Heart right ventricle (tissue), 16 donors: ENCODE measurements at regions not wholly inside any gene's neighbourhood (a gene's known extent, or its start where the extent isn't known, plus 50 kb on each side); places are given as distances from the start of the nearest gene placed in this dataset.

Experiments used
- ATAC-seq, 8 donors: fragments of 200-7000 bp; cut with Tn5 transposase; one replicate each; pipeline ENCODE4 v1.9.1; 2020; ENCODE audit warnings: mild to moderate bottlenecking in 8 of 8, moderate library complexity in 8 of 8, moderate number of reproducible peaks in 1 of 8
- DNase-seq, 2 donors: peaks; one replicate each; pipeline ENCODE4 v3.0.0-alpha.2; 2020
- H3K27ac ChIP-seq, 10 donors: fragments of 200-600 bp; sonication (generic) in 2 of 10; one replicate each; pipeline versions ENCODE4 v1.5.0 to v1.8.0; 2020 to 2022; ENCODE audit warnings: mild to moderate bottlenecking in 3 of 10
- H3K27me3 ChIP-seq, 7 donors: fragments of 200-600 bp; one replicate each; pipeline ENCODE4 v1.8.0; 2021 to 2022; ENCODE audit warnings: mild to moderate bottlenecking in 2 of 7
- H3K36me3 ChIP-seq, 9 donors: fragments of 200-600 bp; sonication (generic) in 1 of 9; one replicate each; pipeline versions ENCODE4 v1.5.0 to v1.8.0; 2020 to 2022; ENCODE audit warnings: mild to moderate bottlenecking in 2 of 9
- H3K4me1 ChIP-seq, 9 donors: fragments of 200-600 bp; sonication (generic) in 1 of 9; one replicate each; pipeline versions ENCODE4 v1.5.0 to v1.8.0; 2020 to 2022; ENCODE audit warnings: mild to moderate bottlenecking in 4 of 9
- H3K4me3 ChIP-seq, 10 donors: fragments of 200-600 bp; sonication (generic) in 2 of 10; one replicate each; pipeline versions ENCODE4 v1.5.0 to v1.8.0; 2020 to 2022; ENCODE audit warnings: mild to moderate bottlenecking in 7 of 10, moderate library complexity in 2 of 10
- H3K9me3 ChIP-seq, 11 donors: fragments of 200-600 bp in 10 of 11; sonication (generic) in 2 of 11; one replicate each; pipeline versions ENCODE4 v1.5.0 to v1.8.0; 2013 to 2022; ENCODE audit warnings: mild to moderate bottlenecking in 2 of 11, control low read depth in 1 of 11, moderate library complexity in 1 of 11
- WGBS, 2 donors: extraction: QIAGEN DNeasy Blood & Tissue Kit; methylation state at CpG; one replicate each; pipeline ENCODE4 v1.1.7; 2013; ENCODE audit warnings: inconsistent platforms in 1 of 2; 5-methylcytosine and 5-hydroxymethylcytosine counted together
- intact Hi-C, 10 donors: fragments of 100-400 bp; cut with DNase I; formaldehyde crosslinking; loops; one replicate each; pipeline versions ENCODE4 v1.11.1 to v1.14.2; 2022
- TF ChIP-seq, protein P1 (sequence below), 9 donors: fragments of 200-600 bp; sonication (generic) in 2 of 9; IDR thresholded peaks; one replicate each; pipeline versions ENCODE4 v1.5.0 to v1.8.0; 2021 to 2022; ENCODE audit warnings: antibody characterized with exemption in 9 of 9, mild to moderate bottlenecking in 5 of 9, moderate library complexity in 1 of 9
- donor health status: Arrhythmogenic right ventricular cardiomyopathy.
- donor health status: ischemic (EF 13 %, LVEDD 7.1; RV severe dilation, severe dysfunction).
- donor health status: healthy with polysubstance abuse.
- donor health status: DM: no; HTN: yes; CAD: no.
- donor health status: DM: no; HTN: no; CAD: no.
- donor health status: ischemic (EF 25% LVEDD 6.9; RV normal size, moderate dysfunction).
- donor health status: ischemic (EF 25% LVEDD 5.7; RV mildly dilated, moderate dysfunction).
- donor health status: healthy.
- donor health status: DM: yes; HTN: yes; CAD: no.
- donor health status: Ischemic cardiomyopathy.
- donor health status: ischemic (EF 35%, LVEDD 5.7; RV mildly dilated, moderate dysfunction).
- donor health status: nonischemic (EF 11% LVEDD 7.7; RV severe dilation, severe dysfunction).
- donor health status: DM: yes; HTN: yes; CAD: no.
- donor health status: PGD.
- donor health status: ischemic (EF 29% LVEDD 5.4; RV normal size, mild dysfunction).
- donor health status: nonischemic (EF 23%, LVEDD 6.1; RV moderate dilation, normal function).

DNA sequence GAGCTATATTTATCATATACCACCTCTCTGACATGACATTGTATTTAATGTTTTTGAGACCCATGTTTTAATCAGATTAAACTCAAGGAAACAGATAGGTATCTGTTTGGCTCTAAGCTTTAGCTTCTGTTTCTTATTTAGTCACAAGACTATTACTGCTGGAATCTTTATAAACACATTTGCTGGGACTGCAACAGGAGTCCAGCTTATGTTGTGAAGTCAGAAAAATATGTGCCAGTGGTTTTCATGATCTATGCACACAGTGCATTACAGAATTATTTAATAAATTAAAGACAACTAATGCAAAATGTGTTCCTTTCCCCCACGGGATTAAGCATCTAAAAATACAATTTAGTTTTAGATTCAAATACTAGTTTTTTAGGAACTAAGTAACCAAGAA, 338.9 kb downstream of the ZEB2 start:
- intact Hi-C loops = no loop called here
- H3K4me1 ChIP-seq = peaks cover 0 to 7% (median 0%) of the 10 kb centered on the region in 9 donors
- 64 to 72% methylated on average over 1 of the region's 1 CpG for WGBS, 2 donors

DNA sequence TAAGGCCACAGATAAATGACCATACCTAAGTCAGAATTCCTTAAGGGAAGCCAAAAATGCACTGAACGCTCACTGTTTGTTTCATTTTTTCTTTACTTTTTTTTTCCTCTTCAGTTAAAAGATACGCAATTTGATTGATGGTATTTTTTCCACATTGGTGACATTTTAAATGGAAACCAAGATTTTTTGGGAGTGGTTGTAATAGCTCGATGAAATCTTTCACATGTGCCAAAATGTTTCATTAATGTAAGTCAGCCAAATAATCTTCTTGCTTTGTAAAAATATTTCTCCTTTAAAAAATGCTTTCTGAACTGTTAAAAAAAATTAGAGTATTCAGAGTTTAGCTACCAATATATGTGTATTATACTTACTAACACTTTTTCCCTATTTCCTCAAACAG, 339.8 kb downstream of the ZEB2 start:
- WGBS, 2 donors = 74 to 83% methylated on average over 3 of the region's 3 CpGs
- no peak overlapping the region for H3K27ac ChIP-seq
- no peak for DNase-seq

More for the DNA sequence above, 338.9 kb downstream of the ZEB2 start:
- H3K27ac ChIP-seq = no peak overlapping the region
- DNase-seq (no peak), ATAC-seq (no peak)
- no peak overlapping the region for H3K4me3 ChIP-seq
- no peaks in the 10 kb centered on the region for H3K27me3 ChIP-seq
- TF ChIP-seq, protein P1, sequence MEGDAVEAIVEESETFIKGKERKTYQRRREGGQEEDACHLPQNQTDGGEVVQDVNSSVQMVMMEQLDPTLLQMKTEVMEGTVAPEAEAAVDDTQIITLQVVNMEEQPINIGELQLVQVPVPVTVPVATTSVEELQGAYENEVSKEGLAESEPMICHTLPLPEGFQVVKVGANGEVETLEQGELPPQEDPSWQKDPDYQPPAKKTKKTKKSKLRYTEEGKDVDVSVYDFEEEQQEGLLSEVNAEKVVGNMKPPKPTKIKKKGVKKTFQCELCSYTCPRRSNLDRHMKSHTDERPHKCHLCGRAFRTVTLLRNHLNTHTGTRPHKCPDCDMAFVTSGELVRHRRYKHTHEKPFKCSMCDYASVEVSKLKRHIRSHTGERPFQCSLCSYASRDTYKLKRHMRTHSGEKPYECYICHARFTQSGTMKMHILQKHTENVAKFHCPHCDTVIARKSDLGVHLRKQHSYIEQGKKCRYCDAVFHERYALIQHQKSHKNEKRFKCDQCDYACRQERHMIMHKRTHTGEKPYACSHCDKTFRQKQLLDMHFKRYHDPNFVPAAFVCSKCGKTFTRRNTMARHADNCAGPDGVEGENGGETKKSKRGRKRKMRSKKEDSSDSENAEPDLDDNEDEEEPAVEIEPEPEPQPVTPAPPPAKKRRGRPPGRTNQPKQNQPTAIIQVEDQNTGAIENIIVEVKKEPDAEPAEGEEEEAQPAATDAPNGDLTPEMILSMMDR (IDR thresholded peaks at IDR 0.05) = no peak
- peaks cover 0 to 7% (median 0%) of the 10 kb centered on the region in 9 donors for H3K36me3 ChIP-seq
- H3K9me3 ChIP-seq = peaks cover 0 to 2% (median 0%) of the 10 kb centered on the region in 11 donors

DNA sequence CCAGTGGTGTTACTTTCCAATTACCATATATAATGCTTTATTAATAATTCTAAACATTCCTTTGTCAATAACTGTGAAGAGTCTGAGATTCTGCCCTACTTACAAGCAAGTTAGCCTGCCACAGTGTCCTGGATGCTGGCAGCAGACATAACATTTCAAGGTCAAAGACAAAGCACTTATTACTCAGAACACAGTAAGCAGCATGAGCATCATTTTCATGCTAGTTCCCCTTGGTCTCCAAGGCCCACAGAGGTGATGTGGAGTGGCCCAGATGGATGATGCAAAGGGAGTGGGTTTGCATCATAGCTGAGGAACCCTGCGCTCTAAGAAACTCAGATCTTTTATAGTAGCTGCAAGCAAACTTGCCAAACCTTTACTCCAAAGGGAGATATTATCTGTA, 349.7 kb downstream of the ZEB2 start:
- 90 to 100% methylated on average over 1 of the region's 1 CpG for WGBS, 2 donors
- intact Hi-C loops = no loop called here
- no peak for DNase-seq

More for the DNA sequence above, 339.8 kb downstream of the ZEB2 start:
- Histone ChIP-seq H3K36me3 (peaks cover 0 to 7% (median 0%) of the 10 kb centered on the region in 9 donors), H3K4me3 (no peak overlapping the region), H3K4me1 (peaks cover 0 to 7% (median 0%) of the 10 kb centered on the region in 9 donors), H3K27me3 (no peaks in the 10 kb centered on the region), H3K9me3 (peaks cover 0 to 2% (median 0%) of the 10 kb centered on the region in 11 donors)
- TF ChIP-seq, protein P1 (IDR thresholded peaks at IDR 0.05) = no peak
- ATAC-seq = no peak
- intact Hi-C loops = no loop called here

DNA sequence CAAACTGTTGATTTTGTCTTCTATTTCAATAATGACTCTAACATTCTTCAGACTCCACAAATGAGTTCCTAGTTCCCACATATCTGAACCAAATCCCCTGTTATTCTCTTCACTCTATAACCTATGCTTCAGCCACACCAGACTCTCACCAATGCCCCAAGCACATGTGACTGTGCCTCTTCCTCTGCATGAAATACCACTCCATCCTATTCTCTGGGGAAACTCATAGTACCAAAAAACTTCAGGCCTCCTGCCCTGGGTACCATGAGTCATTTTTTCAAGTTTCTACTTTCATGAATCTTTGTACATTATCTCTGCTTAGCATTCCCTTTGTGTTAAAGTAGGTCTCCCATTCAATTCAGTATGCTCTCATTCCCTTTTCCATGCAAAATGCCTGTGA, 353.2 kb downstream of the ZEB2 start:
- no peak for ATAC-seq
- TF ChIP-seq, protein P1 (IDR thresholded peaks at IDR 0.05) = no peak
- DNase-seq = no peak
- no peaks in the 10 kb centered on the region for H3K27me3 ChIP-seq
- intact Hi-C loops = loop anchor here in 2 of 10 donors (10.0 kb wide), 1 partner anchor 348 kb away; no protein-coding TSS in a partner anchor
- H3K9me3 ChIP-seq = no peaks in the 10 kb centered on the region
- no peaks in the 10 kb centered on the region for H3K4me1 ChIP-seq
- H3K4me3 ChIP-seq = no peak overlapping the region
- no peak overlapping the region for H3K27ac ChIP-seq
- H3K36me3 ChIP-seq = no peaks in the 10 kb centered on the region

More for the DNA sequence above, 349.7 kb downstream of the ZEB2 start:
- Histone ChIP-seq H3K27ac (no peak overlapping the region), H3K4me1 (no peaks in the 10 kb centered on the region), H3K27me3 (no peaks in the 10 kb centered on the region), H3K4me3 (no peak overlapping the region), H3K9me3 (peaks cover 0 to 8% (median 0%) of the 10 kb centered on the region in 11 donors), H3K36me3 (peaks cover 0 to 6% (median 0%) of the 10 kb centered on the region in 9 donors)
- TF ChIP-seq, protein P1 (IDR thresholded peaks at IDR 0.05) = no peak
- no peak for ATAC-seq
